ENCODE measurements at regions not wholly inside any gene's neighbourhood (a gene's known extent, or its start where the extent isn't known, plus 50 kb on each side); places are given as distances from the start of the nearest gene placed in this dataset.

GRCh38 chr21:41671212-41671762 is 95.6 kb downstream of the RIPK4 start:
- no peak for DNase-seq

- no peak for DNase-seq
Measured at GRCh38 chr21:41670056-41670805, 96.6 kb downstream of the RIPK4 start.

GRCh38 chr21:41669533-41669830 is 97.4 kb downstream of the RIPK4 start:
- DNase-seq = no peak

- no peak for DNase-seq
Measured at GRCh38 chr21:41668686-41669532, 97.9 kb downstream of the RIPK4 start.

- no peak for DNase-seq
Measured at GRCh38 chr21:41668051-41668541, 98.8 kb downstream of the RIPK4 start.

GRCh38 chr21:41667136-41667535 is 99.7 kb downstream of the RIPK4 start:
- DNase-seq = no peak

GRCh38 chr21:41666641-41667081 is 100.2 kb downstream of the RIPK4 start:
- no peak for DNase-seq

- no peak for DNase-seq
Measured at GRCh38 chr21:41665766-41666595, 100.9 kb downstream of the RIPK4 start.

- DNase-seq = no peak
Measured at GRCh38 chr21:41664881-41665765, 101.7 kb downstream of the RIPK4 start.

GRCh38 chr21:41663805-41664788 is 102.8 kb downstream of the RIPK4 start:
- no peak for DNase-seq

GRCh38 chr21:41662761-41663160 is 104.1 kb downstream of the RIPK4 start:
- no peak for DNase-seq

GRCh38 chr21:41662161-41662560 is 104.7 kb downstream of the RIPK4 start:
- DNase-seq = no peak

GRCh38 chr21:41660748-41661147 is 106.1 kb downstream of the RIPK4 start:
- no peak for DNase-seq

- no peak for DNase-seq
Measured at GRCh38 chr21:41659791-41660560, 106.9 kb downstream of the RIPK4 start.

GRCh38 chr21:41656946-41657525 is 109.8 kb downstream of the RIPK4 start:
- DNase-seq = no peak

GRCh38 chr21:41655259-41655658 is 111.6 kb downstream of the RIPK4 start:
- no peak for DNase-seq

- DNase-seq = no peak
Measured at GRCh38 chr21:41653954-41654491, 112.8 kb downstream of the RIPK4 start.

- no peak for DNase-seq
Measured at GRCh38 chr21:41653243-41653953, 113.5 kb downstream of the RIPK4 start.

Measured in activated CD4-positive, alpha-beta T cell treated with anti-CD3 and anti-CD28 coated beads, Interleukin-2, amount 50 U/mL, for 48 hours (primary cell).